A549 (cell line): ENCODE measurements at regions not wholly inside any gene's neighbourhood (a gene's known extent, or its start where the extent isn't known, plus 50 kb on each side); places are given as distances from the start of the nearest gene placed in this dataset.

Experiments used
- ATAC-seq, 2 experiments: fragments of 200-7000 bp in 1 of 2; fragments of >200 bp in 1 of 2; cut with Nextera tagmentation in 1 of 2; cut with Tn5 transposase in 1 of 2; 3 replicates each; pipeline versions ENCODE4 v1.8.0 to v1.9.1; 2018 to 2020; ENCODE audit warnings: mild to moderate bottlenecking in 1 of 2, moderate library complexity in 1 of 2
- CTCF ChIA-PET: fragments of 300-600 bp; sonication (Branson Sonifier 250); formaldehyde crosslinking; extraction: SDS; loops from one replicate; lab custom pipeline; 2021; ENCODE audit warnings: antibody characterized with exemption, inconsistent platforms; lab: Yijun Ruan, JAX
- POLR2A ChIA-PET: fragments of 350-600 bp; formaldehyde crosslinking; extraction: SDS; loops from one replicate; lab custom pipeline; 2021; ENCODE audit warnings: antibody characterized with exemption, inconsistent platforms; lab: Yijun Ruan, JAX
- DNase-seq, 2 experiments: peaks; one replicate each; pipeline versions ENCODE4 v3.0.0 to v3.0.0-alpha.2; 2011 to 2016; ENCODE audit warnings: low read depth in 1 of 2, low spot score in 1 of 2
- FAIRE-seq: peaks from 2 replicates; lab custom pipeline; 2011; peaks lifted over from hg19 to GRCh38; lab: Jason Lieb, UNC
- H3K27ac ChIP-seq, 2 experiments: fragments of >200 bp; sonication (Bioruptor Twin); formaldehyde crosslinking; 3 replicates each; pipeline ENCODE4 v1.5.1; 2016 to 2017
- H3K4me1 ChIP-seq: fragments of >200 bp; sonication (Bioruptor Twin); formaldehyde crosslinking; 3 replicates; pipeline ENCODE4 v1.6.1; 2016
- H3K4me2 ChIP-seq: fragments of >200 bp; sonication (Bioruptor Twin); formaldehyde crosslinking; 3 replicates; pipeline ENCODE4 v1.6.1; 2016
- H3K4me3 ChIP-seq: fragments of >200 bp; sonication (Bioruptor Twin); formaldehyde crosslinking; 3 replicates; pipeline ENCODE4 v1.5.1; 2016
- H3K9me3 ChIP-seq: fragments of >200 bp; sonication (Bioruptor Twin); formaldehyde crosslinking; 3 replicates; pipeline ENCODE4 v1.6.1; 2016
- CBX2 ChIP-seq: fragments of 200-600 bp; sonication (generic); IDR thresholded peaks from 2 replicates; pipeline ENCODE4 v1.6.1; 2016; ENCODE audit warnings: low read depth, mild to moderate bottlenecking, borderline replicate concordance
- CHD2 ChIP-seq: fragments of 150-350 bp; IDR thresholded peaks from 2 replicates; pipeline ENCODE4 v1.6.1; 2014; ENCODE audit warnings: low read length; ENCODE audit not compliant: partially characterized antibody
- CTCF ChIP-seq: fragments of >200 bp; sonication (Bioruptor Twin); formaldehyde crosslinking; IDR thresholded peaks from 3 replicates; pipeline ENCODE4 v1.5.1; 2016
- E2F6 ChIP-seq: IDR thresholded peaks from 2 replicates; pipeline ENCODE4 v1.6.1; 2012; ENCODE audit warnings: low read depth, borderline replicate concordance
- ESRRA ChIP-seq: fragments of 150-350 bp; IDR thresholded peaks from 2 replicates; pipeline ENCODE4 v1.6.1; 2014; ENCODE audit warnings: mild to moderate bottlenecking, low read length, borderline replicate concordance
- HES2 ChIP-seq: fragments of >200 bp; sonication (Bioruptor Twin); formaldehyde crosslinking; IDR thresholded peaks from 2 replicates; pipeline ENCODE4 v1.6.1; 2016
- JUN ChIP-seq, 2 experiments: fragments of >200 bp; sonication (Bioruptor Twin); formaldehyde crosslinking; IDR thresholded peaks; 2 replicates in 1 of 2; 3 replicates in 1 of 2; pipeline ENCODE4 v1.6.1; 2016 to 2017
- MAFK ChIP-seq: fragments of 450-650 bp; IDR thresholded peaks from 2 replicates; pipeline ENCODE4 v1.6.1; 2014; ENCODE audit not compliant: partially characterized antibody
- MYC ChIP-seq: IDR thresholded peaks from 2 replicates; pipeline ENCODE4 v1.6.1; 2012; ENCODE audit warnings: mild to moderate bottlenecking, inconsistent platforms, low read length, improper control_type of control experiment, borderline replicate concordance
- NFE2L2 ChIP-seq: fragments of 150-350 bp; conservative IDR thresholded peaks from 2 replicates; pipeline ENCODE4 v1.6.1; 2014; ENCODE audit warnings: low read length
- NPAS2 ChIP-seq: fragments of 250-450 bp; sonication (Bioruptor Pico); IDR thresholded peaks from 2 replicates; pipeline ENCODE4 v1.8.0; 2022; ENCODE audit warnings: mild to moderate bottlenecking, moderate library complexity, borderline replicate concordance
- PBX3 ChIP-seq: IDR thresholded peaks from 2 replicates; pipeline ENCODE4 v1.6.1; 2012
- PHF8 ChIP-seq: fragments of 200-600 bp; sonication (generic); IDR thresholded peaks from 2 replicates; pipeline ENCODE4 v1.6.1; 2016; ENCODE audit warnings: low read depth, mild to moderate bottlenecking, antibody characterized with exemption, moderate library complexity, borderline replicate concordance
- POLR2AphosphoS2 ChIP-seq: conservative IDR thresholded peaks from 2 replicates; pipeline ENCODE4 v1.6.1; 2012; ENCODE audit warnings: low read length, improper control_type of control experiment, inconsistent platforms
- REST ChIP-seq: fragments of 200-600 bp; sonication (generic); IDR thresholded peaks from 2 replicates; pipeline ENCODE4 v1.6.1; 2016; ENCODE audit warnings: antibody characterized with exemption, mild to moderate bottlenecking, moderate library complexity
- RFX5 ChIP-seq: fragments of 450-650 bp; IDR thresholded peaks from 2 replicates; pipeline ENCODE4 v1.7.1; 2014; ENCODE audit warnings: antibody characterized with exemption, mild to moderate bottlenecking, moderate library complexity
- TFCP2L1 ChIP-seq: fragments of 250-450 bp; sonication (Bioruptor Pico); IDR thresholded peaks from 2 replicates; pipeline ENCODE4 v1.5.0; 2021; ENCODE audit warnings: mild to moderate bottlenecking
- ZNF302 ChIP-seq: fragments of 250-450 bp; sonication (Bioruptor Pico); IDR thresholded peaks from 2 replicates; pipeline ENCODE4 v1.9.0; 2021; ENCODE audit warnings: inconsistent platforms, mild to moderate bottlenecking, moderate library complexity
- ZSCAN20 ChIP-seq: fragments of 250-450 bp; sonication (Bioruptor Pico); IDR thresholded peaks from 2 replicates; pipeline ENCODE4 v1.8.0; 2022; ENCODE audit warnings: mild to moderate bottlenecking, moderate library complexity
- WGBS: methylation state at CpG from one replicate; pipeline ENCODE4 v1.1.6; 2017; ENCODE audit errors: missing lambda C conversion rate; 5-methylcytosine and 5-hydroxymethylcytosine counted together

GRCh38 chr5:174426388-174426787 lies 298.0 kb upstream of the MSX2 start:
- POLR2A ChIA-PET, result no interaction called here
- no peak overlapping the region for H3K27ac ChIP-seq
- ATAC-seq, result no peak
- TF ChIP-seq CTCF, result no peak
- no peak for TF ChIP-seq PBX3
- no peak for TF ChIP-seq MAFK
- TF ChIP-seq CBX2, result no peak
- no peak for TF ChIP-seq E2F6
- TF ChIP-seq MYC, result no peak
- no peak for TF ChIP-seq JUN (IDR thresholded peaks at IDR 0.05)
- no peak for TF ChIP-seq ZSCAN20 (CRISPR knock-in tag)
- no peak for TF ChIP-seq POLR2AphosphoS2
- TF ChIP-seq CHD2, result no peak
- TF ChIP-seq RFX5, result no peak
- TF ChIP-seq, all 56 proteins: peak for 0
- no peak for FAIRE-seq
- Histone ChIP-seq H3K9me3 (no peaks in the 10 kb centered on the region), H3K4me3 (no peak overlapping the region), H3K4me1 (no peaks in the 10 kb centered on the region), H3K4me2 (no peak overlapping the region)
- CTCF ChIA-PET, result interaction anchor here (0.8 to 1.7 kb wide), 5 partner anchors 99 to 412 kb away, joined by 3 to 5 read pairs (median 3); no protein-coding TSS in a partner anchor
- WGBS, result 25% methylated on average over 1 of the region's 1 CpG
- DNase-seq, result no peak

- FAIRE-seq, result no peak
- Histone ChIP-seq H3K4me2 (no peak overlapping the region), H3K27ac (no peak overlapping the region), H3K4me1 (no peaks in the 10 kb centered on the region), H3K4me3 (no peak overlapping the region), H3K9me3 (no peaks in the 10 kb centered on the region)
- CTCF ChIA-PET, result interaction anchor here (1.0 to 1.7 kb wide), 2 partner anchors 328 to 412 kb away, joined by 3 to 4 read pairs; no protein-coding TSS in a partner anchor
- 59% methylated on average over 3 of the region's 4 CpGs for WGBS
- TF ChIP-seq ZNF302 (CRISPR knock-in tag) (no peak), POLR2AphosphoS2 (no peak), PHF8 (no peak), CBX2 (no peak), HES2 (no peak), TFCP2L1 (no peak), NFE2L2 (no peak), ESRRA (no peak), REST (no peak), E2F6 (no peak), NPAS2 (CRISPR knock-in tag) (no peak)
- ATAC-seq, result no peak
- DNase-seq, result no peak
- POLR2A ChIA-PET, result no interaction called here
These were observed 297.5 kb upstream of the MSX2 start for GRCh38 chr5:174426851-174427250.
